Esophagus (tissue), 2 donors: ENCODE measurements at regions not wholly inside any gene's neighbourhood (a gene's known extent, or its start where the extent isn't known, plus 50 kb on each side); places are given as distances from the start of the nearest gene placed in this dataset.
"Not testable (repeated sequence)": the region's sequence is repeated elsewhere in the genome, so short reads cannot be mapped to it uniquely, and the experiment has no call there.

Experiments used
- H3K27ac ChIP-seq, 2 donors: one replicate each; pipeline ENCODE4 v1.5.1; 2013; ENCODE audit warnings: low read depth in 2 of 2, mild to moderate bottlenecking in 2 of 2, inconsistent platforms in 1 of 2, low read length in 1 of 2, moderate library complexity in 1 of 2
- H3K27me3 ChIP-seq, 2 donors: one replicate each; pipeline ENCODE4 v1.6.1; 2013; ENCODE audit warnings: low read length in 2 of 2, control low read depth in 1 of 2, mild to moderate bottlenecking in 1 of 2; ENCODE audit not compliant: insufficient read depth in 2 of 2, control insufficient read depth in 1 of 2
- H3K36me3 ChIP-seq, 2 donors: one replicate each; pipeline ENCODE4 v1.6.1; 2013; ENCODE audit warnings: low read length in 1 of 2; ENCODE audit not compliant: control insufficient read depth in 2 of 2, insufficient read depth in 2 of 2
- H3K4me1 ChIP-seq, 2 donors: one replicate each; pipeline ENCODE4 v1.6.1; 2013; ENCODE audit warnings: low read length in 1 of 2; ENCODE audit not compliant: control insufficient read depth in 2 of 2, insufficient read depth in 2 of 2
- H3K4me3 ChIP-seq, 2 donors: one replicate each; pipeline ENCODE4 v1.5.1; 2013; ENCODE audit warnings: low read length in 2 of 2, mild to moderate bottlenecking in 2 of 2, low read depth in 1 of 2, moderate library complexity in 1 of 2
- H3K9me3 ChIP-seq, 2 donors: one replicate each; pipeline ENCODE4 v1.6.1; 2013; ENCODE audit warnings: mild to moderate bottlenecking in 2 of 2, low read depth in 1 of 2, low read length in 1 of 2, moderate library complexity in 1 of 2; ENCODE audit not compliant: control insufficient read depth in 2 of 2, insufficient read depth in 1 of 2
- WGBS, 2 donors: extraction: QIAGEN DNeasy Blood & Tissue Kit; methylation state at CpG; one replicate each; pipeline ENCODE4 v1.1.7; 2013; 5-methylcytosine and 5-hydroxymethylcytosine counted together
- donor health status: healthy with polysubstance abuse.
- donor health status: Bipolar disorder and iron deficiency.

GRCh38 chr18:55688030-55688429 lies 100.0 kb upstream of the TCF4 start:
- H3K27ac ChIP-seq: no peak overlapping the region
- H3K4me3 ChIP-seq: no peak overlapping the region
- no peaks in the 10 kb centered on the region for H3K27me3 ChIP-seq
- no peaks in the 10 kb centered on the region for H3K4me1 ChIP-seq
- H3K36me3 ChIP-seq: no peaks in the 10 kb centered on the region
- no peaks in the 10 kb centered on the region for H3K9me3 ChIP-seq
- WGBS, 2 donors: 77 to 79% methylated on average over 4 of the region's 4 CpGs

- 76 to 90% methylated on average over 3 of the region's 3 CpGs for WGBS, 2 donors
- no peaks in the 10 kb centered on the region for H3K27me3 ChIP-seq
- no peak overlapping the region for H3K4me3 ChIP-seq
- no peak overlapping the region for H3K27ac ChIP-seq
- H3K4me1 ChIP-seq: no peaks in the 10 kb centered on the region
- no peaks in the 10 kb centered on the region for H3K36me3 ChIP-seq
- no peaks in the 10 kb centered on the region for H3K9me3 ChIP-seq
Observed at GRCh38 chr18:55687106-55687505, 99.1 kb upstream of the TCF4 start.

GRCh38 chr18:55685638-55686037 lies 97.6 kb upstream of the TCF4 start:
- Histone ChIP-seq H3K36me3 (no peaks in the 10 kb centered on the region), H3K27me3 (no peaks in the 10 kb centered on the region), H3K27ac (no peak overlapping the region), H3K4me1 (no peaks in the 10 kb centered on the region), H3K4me3 (no peak overlapping the region), H3K9me3 (no peaks in the 10 kb centered on the region)

DNA sequence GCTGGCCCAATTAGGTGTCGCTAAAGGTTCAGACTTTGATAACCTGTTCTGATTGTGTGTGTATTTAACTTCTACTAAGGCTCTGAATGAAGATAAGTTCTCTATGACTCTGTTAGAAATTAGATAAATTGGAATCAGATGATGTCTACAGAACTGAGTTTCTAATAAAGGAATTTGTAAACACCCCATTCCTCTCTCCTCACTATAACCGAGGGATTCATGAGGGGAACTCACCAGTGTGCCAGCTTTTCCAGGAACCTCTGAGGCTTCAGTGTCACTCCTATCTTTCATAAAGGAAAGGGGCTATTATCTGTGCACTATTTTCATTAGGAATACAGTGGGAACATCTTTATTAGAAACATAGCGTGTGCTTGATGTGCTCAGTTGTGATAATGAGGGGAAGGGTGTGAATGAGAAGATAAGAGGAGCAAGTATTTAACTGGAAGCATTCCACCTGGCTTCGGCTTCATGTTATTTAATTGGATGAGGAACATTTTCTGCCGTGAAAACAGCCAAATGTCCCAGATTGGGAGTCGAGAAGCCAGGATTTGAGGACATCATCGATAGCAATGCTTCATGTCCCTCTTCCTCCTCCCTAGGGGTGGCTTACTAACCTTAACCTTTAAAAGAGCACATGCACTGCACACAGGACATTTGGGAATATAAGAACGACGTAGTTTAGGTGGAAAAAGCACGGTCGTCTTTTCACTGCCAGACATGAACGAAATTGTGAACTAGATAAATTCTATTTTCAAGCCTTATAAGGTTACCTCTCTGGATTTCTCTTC lies 84.8 kb upstream of the TCF4 start:
- Histone ChIP-seq H3K4me3 (no peak overlapping the region), H3K9me3 (no peaks in the 10 kb centered on the region), H3K27ac (no peak overlapping the region), H3K27me3 (no peaks in the 10 kb centered on the region), H3K4me1 (no peaks in the 10 kb centered on the region), H3K36me3 (no peaks in the 10 kb centered on the region)
- 56 to 62% methylated on average over 12 of the region's 12 CpGs for WGBS, 2 donors

GRCh38 chr18:55665506-55665905 lies 77.5 kb upstream of the TCF4 start:
- Histone ChIP-seq H3K9me3 (no peaks in the 10 kb centered on the region), H3K4me3 (no peak overlapping the region), H3K36me3 (no peaks in the 10 kb centered on the region), H3K27ac (no peak overlapping the region), H3K4me1 (no peaks in the 10 kb centered on the region), H3K27me3 (no peaks in the 10 kb centered on the region)
- WGBS, 2 donors: 89 to 97% methylated on average over 5 of the region's 5 CpGs

DNA sequence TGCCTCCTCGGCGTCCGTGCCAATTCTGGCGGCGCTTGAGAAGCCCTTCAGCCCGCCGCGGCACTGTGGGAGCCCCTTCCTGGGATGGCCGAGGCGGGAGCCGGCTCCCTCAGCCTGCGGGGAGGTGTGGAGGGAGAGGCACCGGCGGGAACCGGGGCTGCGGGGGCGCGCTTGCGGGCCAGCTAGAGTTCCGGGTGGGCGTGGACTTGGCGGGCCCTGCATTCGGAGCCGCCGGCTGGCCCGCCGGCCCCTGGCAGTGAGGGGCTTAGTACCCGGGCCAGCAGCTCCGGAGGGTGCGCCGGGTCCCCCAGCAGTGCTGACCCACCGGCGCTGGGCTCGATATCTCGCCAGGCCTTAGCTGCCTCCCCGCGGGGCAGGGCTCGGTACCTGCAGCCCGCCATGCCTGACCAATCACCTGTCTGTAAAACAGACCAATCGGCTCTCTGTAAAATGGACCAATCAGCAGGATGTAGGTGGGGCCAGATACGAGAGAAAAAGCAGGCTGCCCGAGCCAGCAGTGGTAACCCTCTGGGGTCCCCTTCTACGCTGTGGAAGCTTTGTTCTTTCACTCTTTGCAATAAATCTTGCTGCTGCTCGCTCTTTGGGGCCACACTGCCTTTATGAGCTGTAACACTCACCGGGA lies 76.9 kb upstream of the TCF4 start:
- not testable (repeated sequence) for H3K4me3 ChIP-seq, H3K4me1 ChIP-seq, H3K36me3 ChIP-seq, H3K9me3 ChIP-seq, H3K27me3 ChIP-seq, H3K27ac ChIP-seq
- WGBS, 2 donors: 95 to 96% methylated on average over 43 to 45 of the region's 45 CpGs

GRCh38 chr18:55663891-55664290 lies 75.9 kb upstream of the TCF4 start:
- no peak overlapping the region for H3K4me3 ChIP-seq
- WGBS, 2 donors: 90 to 96% methylated on average over 4 of the region's 4 CpGs
- no peak overlapping the region for H3K27ac ChIP-seq
- no peaks in the 10 kb centered on the region for H3K36me3 ChIP-seq
- H3K9me3 ChIP-seq: no peaks in the 10 kb centered on the region
- no peaks in the 10 kb centered on the region for H3K27me3 ChIP-seq
- no peaks in the 10 kb centered on the region for H3K4me1 ChIP-seq

DNA sequence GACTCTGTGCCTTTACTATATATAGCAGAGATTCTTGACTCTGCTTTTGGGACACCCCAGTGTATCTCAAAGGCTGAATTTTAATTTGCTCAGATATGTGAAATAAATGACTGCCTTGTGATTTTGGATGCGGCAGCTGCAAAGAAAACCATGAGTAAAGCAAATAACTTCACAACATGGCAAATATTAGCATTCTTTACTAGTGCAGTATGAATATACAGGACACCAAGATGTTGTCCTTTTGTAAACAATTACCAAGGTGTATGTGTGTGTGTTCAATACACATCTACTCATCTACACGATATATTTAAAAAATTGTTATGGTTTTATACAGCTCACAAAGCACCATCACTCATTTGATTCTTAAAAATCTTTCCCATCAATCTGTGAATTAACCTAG lies 70.6 kb upstream of the TCF4 start:
- no peaks in the 10 kb centered on the region for H3K36me3 ChIP-seq
- no peaks in the 10 kb centered on the region for H3K27me3 ChIP-seq
- H3K4me3 ChIP-seq: no peak overlapping the region
- WGBS, 2 donors: 68 to 84% methylated on average over 2 of the region's 2 CpGs
- H3K9me3 ChIP-seq: no peaks in the 10 kb centered on the region
- H3K27ac ChIP-seq: no peak overlapping the region
- H3K4me1 ChIP-seq: no peaks in the 10 kb centered on the region

DNA sequence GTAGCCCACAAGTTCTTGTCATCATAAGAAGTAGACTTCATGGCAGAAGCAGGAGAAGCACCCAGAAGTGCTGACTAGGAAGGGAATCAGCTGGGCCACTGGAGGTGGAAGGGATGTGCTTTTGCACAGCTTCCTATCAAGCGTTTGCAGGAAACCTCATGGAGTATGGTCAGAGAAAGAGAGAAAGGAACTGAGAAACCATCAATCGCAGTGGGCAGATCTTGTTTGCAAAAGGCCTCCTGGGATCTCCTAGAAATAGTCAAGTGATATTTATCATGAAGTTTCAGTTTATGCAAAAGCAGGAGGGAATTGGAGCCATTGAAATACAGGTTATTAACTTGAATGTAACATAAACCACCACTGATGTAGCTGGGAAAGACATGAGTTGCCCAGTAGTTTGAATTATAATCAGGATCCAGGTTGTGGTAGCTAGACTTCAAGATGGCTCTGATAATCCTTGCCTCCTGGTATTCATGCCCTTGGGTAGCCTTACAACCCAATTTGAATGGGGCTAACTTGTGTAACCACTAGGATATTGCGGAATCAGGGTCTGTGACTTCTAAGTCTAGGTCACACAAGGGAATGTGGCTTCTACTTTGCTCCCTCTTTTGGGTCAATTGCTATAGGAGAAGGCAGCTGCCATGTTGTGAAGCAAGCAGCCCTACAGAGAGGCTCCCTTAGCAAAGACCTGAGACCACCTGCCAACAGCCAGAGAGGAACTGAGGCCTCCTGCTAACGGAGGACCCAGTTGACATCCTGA lies 69.8 kb upstream of the TCF4 start:
- H3K4me1 ChIP-seq: no peaks in the 10 kb centered on the region
- no peak overlapping the region for H3K27ac ChIP-seq
- no peak overlapping the region for H3K4me3 ChIP-seq
- H3K27me3 ChIP-seq: no peaks in the 10 kb centered on the region
- H3K9me3 ChIP-seq: no peaks in the 10 kb centered on the region
- 80% methylated on average over 4 of the region's 4 CpGs for WGBS, 2 donors
- no peaks in the 10 kb centered on the region for H3K36me3 ChIP-seq
